ENCODE measurements at regions not wholly inside any gene's neighbourhood (a gene's known extent, or its start where the extent isn't known, plus 50 kb on each side); places are given as distances from the start of the nearest gene placed in this dataset.

DNA sequence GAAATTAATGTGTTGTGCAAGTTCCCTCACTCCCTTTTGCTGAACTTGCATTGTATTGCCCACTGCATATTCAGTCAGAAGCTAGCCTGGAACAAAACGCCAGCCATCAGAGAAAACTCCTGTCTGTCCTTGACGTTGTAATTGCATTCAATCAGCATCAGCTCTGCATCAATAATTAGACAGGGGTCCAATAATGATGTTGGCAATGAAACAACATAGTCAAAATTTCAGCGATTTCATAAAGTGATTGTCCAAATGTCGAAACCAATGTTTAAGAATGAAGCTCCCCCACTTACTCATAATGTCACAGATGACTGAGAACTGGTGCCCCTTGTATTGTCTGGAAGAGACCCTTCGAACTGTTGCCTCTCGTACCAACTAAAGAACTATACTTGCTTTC lies 504.2 kb upstream of the TENM3 start:
- Histone ChIP-seq H3K27ac (no peak overlapping the region), H3K27me3 (no peaks in the 10 kb centered on the region), H3K9me3 (no peaks in the 10 kb centered on the region), H3K4me3 (replicated peaks in 1 of 3) (no peak overlapping the region), H3K4me1 (no peaks in the 10 kb centered on the region), H3K36me3 (no peaks in the 10 kb centered on the region)
- 80 to 87% methylated on average over 6 of the region's 6 CpGs for WGBS, 2 donors
- TF ChIP-seq, protein P1, sequence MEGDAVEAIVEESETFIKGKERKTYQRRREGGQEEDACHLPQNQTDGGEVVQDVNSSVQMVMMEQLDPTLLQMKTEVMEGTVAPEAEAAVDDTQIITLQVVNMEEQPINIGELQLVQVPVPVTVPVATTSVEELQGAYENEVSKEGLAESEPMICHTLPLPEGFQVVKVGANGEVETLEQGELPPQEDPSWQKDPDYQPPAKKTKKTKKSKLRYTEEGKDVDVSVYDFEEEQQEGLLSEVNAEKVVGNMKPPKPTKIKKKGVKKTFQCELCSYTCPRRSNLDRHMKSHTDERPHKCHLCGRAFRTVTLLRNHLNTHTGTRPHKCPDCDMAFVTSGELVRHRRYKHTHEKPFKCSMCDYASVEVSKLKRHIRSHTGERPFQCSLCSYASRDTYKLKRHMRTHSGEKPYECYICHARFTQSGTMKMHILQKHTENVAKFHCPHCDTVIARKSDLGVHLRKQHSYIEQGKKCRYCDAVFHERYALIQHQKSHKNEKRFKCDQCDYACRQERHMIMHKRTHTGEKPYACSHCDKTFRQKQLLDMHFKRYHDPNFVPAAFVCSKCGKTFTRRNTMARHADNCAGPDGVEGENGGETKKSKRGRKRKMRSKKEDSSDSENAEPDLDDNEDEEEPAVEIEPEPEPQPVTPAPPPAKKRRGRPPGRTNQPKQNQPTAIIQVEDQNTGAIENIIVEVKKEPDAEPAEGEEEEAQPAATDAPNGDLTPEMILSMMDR (IDR thresholded peaks at IDR 0.05), result no peak
- intact Hi-C loops (cut with DNase I), result no loop called here
- DNase-seq, result no peak

- no peak overlapping the region for H3K4me3 ChIP-seq (replicated peaks in 1 of 3)
- H3K36me3 ChIP-seq, result no peaks in the 10 kb centered on the region
- H3K27ac ChIP-seq, result no peak overlapping the region
- H3K4me1 ChIP-seq, result no peaks in the 10 kb centered on the region
- no peak for TF ChIP-seq POLR2A (IDR thresholded peaks at IDR 0.05)
- TF ChIP-seq, protein P1 (IDR thresholded peaks at IDR 0.05), result no peak
- H3K27me3 ChIP-seq, result no peaks in the 10 kb centered on the region
- whole genome bisulfite sequencing, 2 donors, result 91% methylated on average over 6 of the region's 6 CpGs
- DNase-seq, result no peak
- no peaks in the 10 kb centered on the region for H3K9me3 ChIP-seq
- intact Hi-C loops (cut with DNase I), result no loop called here
Measured at GRCh38 chr4:181741513-181741912, 501.7 kb upstream of the TENM3 start.

DNA sequence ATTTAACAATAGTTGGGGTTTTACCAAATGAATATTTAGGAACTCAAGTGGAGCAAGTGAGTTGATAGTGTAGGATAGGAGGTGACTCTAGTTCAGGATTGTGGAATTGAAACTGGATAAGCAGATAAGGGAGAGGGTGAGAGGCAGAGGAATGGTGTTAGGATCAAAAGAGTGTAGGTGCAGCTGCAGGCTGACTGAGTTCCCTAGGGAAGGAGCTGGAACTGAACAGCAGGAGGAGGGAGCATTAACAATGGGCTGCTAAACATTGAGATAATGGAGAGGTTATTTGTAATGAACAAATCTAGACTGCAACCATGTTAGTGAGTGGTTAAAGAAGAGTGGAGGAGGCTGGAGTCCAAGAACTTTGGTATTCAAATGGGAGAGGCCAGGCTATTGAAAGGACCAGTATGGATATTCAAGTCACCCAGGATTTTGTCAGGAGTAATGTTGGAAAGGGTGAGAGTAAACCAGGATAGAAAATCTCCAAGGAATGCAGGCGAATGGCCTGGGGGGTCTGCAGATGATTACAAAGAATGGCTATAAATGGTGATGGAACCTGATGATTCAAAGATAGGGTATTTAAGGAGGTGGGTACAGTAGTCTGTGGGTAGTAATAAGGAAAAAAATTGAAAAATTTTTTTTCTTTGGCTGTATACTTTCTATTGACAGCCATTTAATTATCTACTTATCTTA lies 497.1 kb upstream of the TENM3 start:
- DNase-seq, result no peak
- Histone ChIP-seq H3K4me1 (no peaks in the 10 kb centered on the region), H3K9me3 (no peaks in the 10 kb centered on the region), H3K27ac (no peak overlapping the region), H3K36me3 (no peaks in the 10 kb centered on the region), H3K27me3 (no peaks in the 10 kb centered on the region), H3K4me3 (replicated peaks in 1 of 3) (no peak overlapping the region)
- WGBS, 2 donors, result 89 to 92% methylated on average over 1 of the region's 1 CpG
- intact Hi-C loops (cut with DNase I), result no loop called here
- no peak for TF ChIP-seq POLR2A (IDR thresholded peaks at IDR 0.05)
- TF ChIP-seq, protein P1 (IDR thresholded peaks at IDR 0.05), result no peak

- Histone ChIP-seq H3K4me1 (no peaks in the 10 kb centered on the region), H3K36me3 (no peaks in the 10 kb centered on the region), H3K27me3 (no peaks in the 10 kb centered on the region), H3K4me3 (replicated peaks in 1 of 3) (no peak overlapping the region), H3K27ac (no peak overlapping the region), H3K9me3 (no peaks in the 10 kb centered on the region)
- DNase-seq, result no peak
- intact Hi-C loops (cut with DNase I), result no loop called here
- 77 to 82% methylated on average over 4 of the region's 4 CpGs for WGBS, 2 donors
- TF ChIP-seq, protein P1 (IDR thresholded peaks at IDR 0.05), result no peak
- TF ChIP-seq POLR2A (IDR thresholded peaks at IDR 0.05), result no peak
Measured at GRCh38 chr4:181748581-181748980, 494.6 kb upstream of the TENM3 start.

DNA sequence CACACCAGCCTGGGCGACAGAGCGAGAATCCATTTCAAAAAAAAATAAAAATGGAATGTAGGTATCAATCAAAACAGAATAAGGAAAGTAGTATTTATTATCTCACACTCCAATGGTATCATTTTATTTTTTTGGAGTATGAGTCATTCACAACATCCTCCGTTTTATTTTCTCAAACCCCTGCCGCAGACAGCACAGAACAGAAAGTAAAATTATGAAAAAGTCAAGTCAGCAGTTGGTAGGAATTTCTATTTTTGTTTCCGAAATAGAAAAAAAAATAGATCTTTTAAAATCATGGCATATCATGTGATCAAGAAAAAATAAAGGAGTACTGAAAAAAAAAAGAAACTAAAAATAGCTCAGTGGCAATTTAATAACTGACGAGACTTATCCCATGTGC lies 490.7 kb upstream of the TENM3 start:
- H3K9me3 ChIP-seq, result no peaks in the 10 kb centered on the region
- intact Hi-C loops (cut with DNase I), result no loop called here
- no peaks in the 10 kb centered on the region for H3K36me3 ChIP-seq
- TF ChIP-seq, protein P1 (IDR thresholded peaks at IDR 0.05), result no peak
- no peak for TF ChIP-seq POLR2A (IDR thresholded peaks at IDR 0.05)
- no peak for DNase-seq
- 79 to 84% methylated on average over 6 of the region's 6 CpGs for WGBS, 2 donors
- no peak overlapping the region for H3K27ac ChIP-seq
- no peak overlapping the region for H3K4me3 ChIP-seq (replicated peaks in 1 of 3)
- H3K4me1 ChIP-seq, result no peaks in the 10 kb centered on the region
- no peaks in the 10 kb centered on the region for H3K27me3 ChIP-seq
